Stimulated activated CD8-positive, alpha-beta memory T cell treated with anti-CD3 and anti-CD28 coated beads, Interleukin-12 subunit alpha, Interleukin-12 subunit beta, amount 100 ng/mL, for 24 hours (primary cell): ENCODE measurements at regions not wholly inside any gene's neighbourhood (a gene's known extent, or its start where the extent isn't known, plus 50 kb on each side); places are given as distances from the start of the nearest gene placed in this dataset.

Experiments used
- DNase-seq: peaks from one replicate; pipeline ENCODE4 v3.0.0-alpha.2; 2020; ENCODE audit errors: extremely low read depth

- no peak for DNase-seq
Observed at GRCh38 chr2:9738535-9739496, 104.5 kb upstream of the TAF1B start.

GRCh38 chr2:9739531-9739964, 103.7 kb upstream of the TAF1B start:
- DNase-seq = no peak

GRCh38 chr2:9740382-9741073, 102.7 kb upstream of the TAF1B start:
- no peak for DNase-seq

- DNase-seq = no peak
Observed at GRCh38 chr2:9741110-9741509, 102.2 kb upstream of the TAF1B start.

- no peak for DNase-seq
Observed at GRCh38 chr2:9742601-9743000, 100.7 kb upstream of the TAF1B start.

GRCh38 chr2:9744256-9745004, 98.8 kb upstream of the TAF1B start:
- no peak for DNase-seq

- no peak for DNase-seq
Observed at GRCh38 chr2:9745153-9745899, 97.9 kb upstream of the TAF1B start.

- DNase-seq = no peak
Observed at GRCh38 chr2:9747396-9747795, 95.9 kb upstream of the TAF1B start.

GRCh38 chr2:9748577-9748976, 94.7 kb upstream of the TAF1B start:
- DNase-seq = no peak

- no peak for DNase-seq
Observed at GRCh38 chr2:9749546-9750223, 93.6 kb upstream of the TAF1B start.

GRCh38 chr2:9750224-9751215, 92.8 kb upstream of the TAF1B start:
- DNase-seq = no peak

GRCh38 chr2:9751831-9752230, 91.4 kb upstream of the TAF1B start:
- no peak for DNase-seq

- peak; percentile 73 for DNase-seq
Observed at GRCh38 chr2:9752441-9753275, 90.6 kb upstream of the TAF1B start.

- no peak for DNase-seq
Observed at GRCh38 chr2:9753276-9753600, 90.0 kb upstream of the TAF1B start.

GRCh38 chr2:9753665-9754531, 89.4 kb upstream of the TAF1B start:
- DNase-seq = no peak

GRCh38 chr2:9754532-9754887, 88.8 kb upstream of the TAF1B start:
- DNase-seq = no peak

GRCh38 chr2:9755008-9755407, 88.3 kb upstream of the TAF1B start:
- no peak for DNase-seq

- no peak for DNase-seq
Observed at GRCh38 chr2:9755638-9756037, 87.6 kb upstream of the TAF1B start.
